Activated naive CD8-positive, alpha-beta T cell treated with anti-CD3 and anti-CD28 coated beads for 36 hours (primary cell): ENCODE measurements at regions not wholly inside any gene's neighbourhood (a gene's known extent, or its start where the extent isn't known, plus 50 kb on each side); places are given as distances from the start of the nearest gene placed in this dataset.

ENCODE experiments used
- DNase-seq: peaks from one replicate; pipeline ENCODE4 v3.0.0; 2021
- H3K27ac Mint-ChIP-seq: one replicate; pipeline ENCODE4 v1.8.0; 2022; ENCODE audit warnings: mild to moderate bottlenecking, moderate library complexity, mixed read lengths
- H3K27me3 Mint-ChIP-seq: one replicate; pipeline ENCODE4 v1.8.0; 2022; ENCODE audit warnings: mild to moderate bottlenecking, mixed read lengths
- H3K36me3 Mint-ChIP-seq: one replicate; pipeline ENCODE4 v1.8.0; 2021; ENCODE audit warnings: mild to moderate bottlenecking, mixed read lengths
- H3K4me1 Mint-ChIP-seq: one replicate; pipeline ENCODE4 v1.8.0; 2021; ENCODE audit warnings: mixed read lengths
- H3K4me3 Mint-ChIP-seq: one replicate; pipeline ENCODE4 v1.8.0; 2022; ENCODE audit warnings: mild to moderate bottlenecking, moderate library complexity, mixed read lengths
- H3K9me3 Mint-ChIP-seq: one replicate; pipeline ENCODE4 v1.8.0; 2022; ENCODE audit warnings: mixed read lengths

GRCh38 chr6:142676027-142676443 is 268.9 kb downstream of the HIVEP2 start:
- no peak overlapping the region for H3K27ac Mint-ChIP-seq
- H3K4me1 Mint-ChIP-seq = peaks cover 23% of the 10 kb centered on the region
- H3K36me3 Mint-ChIP-seq = no peaks in the 10 kb centered on the region
- H3K4me3 Mint-ChIP-seq = no peak overlapping the region
- peaks cover 3% of the 10 kb centered on the region for H3K9me3 Mint-ChIP-seq
- H3K27me3 Mint-ChIP-seq = no peaks in the 10 kb centered on the region
- DNase-seq = no peak

DNA sequence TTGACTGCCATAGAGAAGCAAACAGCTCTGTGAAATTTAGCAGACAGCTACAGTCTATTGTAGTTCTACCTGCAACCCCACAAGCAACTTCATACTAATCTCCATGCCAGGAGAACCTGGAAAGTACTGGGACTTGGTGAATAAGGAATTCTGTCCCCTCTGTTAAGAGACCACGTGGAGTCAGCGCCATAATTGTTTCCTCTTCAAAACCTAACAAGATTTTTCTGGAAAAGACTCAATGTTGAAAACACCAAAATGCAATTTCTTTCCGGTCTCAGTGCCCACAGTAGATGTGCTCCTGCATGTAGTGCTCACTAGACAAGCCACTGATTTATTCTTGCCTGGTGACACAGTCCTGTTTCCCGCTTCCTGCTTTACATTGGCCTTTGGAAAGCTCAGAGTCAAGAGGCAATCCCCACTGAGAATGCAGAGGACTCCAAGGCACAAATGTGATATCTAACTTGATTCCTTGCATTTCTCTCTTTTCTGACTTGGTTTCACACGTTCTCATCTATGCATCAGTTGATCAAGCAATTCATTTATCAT is 268.3 kb downstream of the HIVEP2 start:
- H3K36me3 Mint-ChIP-seq = no peaks in the 10 kb centered on the region
- DNase-seq = no peak
- H3K27me3 Mint-ChIP-seq = no peaks in the 10 kb centered on the region
- no peaks in the 10 kb centered on the region for H3K9me3 Mint-ChIP-seq
- no peak overlapping the region for H3K4me3 Mint-ChIP-seq
- H3K27ac Mint-ChIP-seq = no peak overlapping the region
- peaks cover 25% of the 10 kb centered on the region for H3K4me1 Mint-ChIP-seq

DNA sequence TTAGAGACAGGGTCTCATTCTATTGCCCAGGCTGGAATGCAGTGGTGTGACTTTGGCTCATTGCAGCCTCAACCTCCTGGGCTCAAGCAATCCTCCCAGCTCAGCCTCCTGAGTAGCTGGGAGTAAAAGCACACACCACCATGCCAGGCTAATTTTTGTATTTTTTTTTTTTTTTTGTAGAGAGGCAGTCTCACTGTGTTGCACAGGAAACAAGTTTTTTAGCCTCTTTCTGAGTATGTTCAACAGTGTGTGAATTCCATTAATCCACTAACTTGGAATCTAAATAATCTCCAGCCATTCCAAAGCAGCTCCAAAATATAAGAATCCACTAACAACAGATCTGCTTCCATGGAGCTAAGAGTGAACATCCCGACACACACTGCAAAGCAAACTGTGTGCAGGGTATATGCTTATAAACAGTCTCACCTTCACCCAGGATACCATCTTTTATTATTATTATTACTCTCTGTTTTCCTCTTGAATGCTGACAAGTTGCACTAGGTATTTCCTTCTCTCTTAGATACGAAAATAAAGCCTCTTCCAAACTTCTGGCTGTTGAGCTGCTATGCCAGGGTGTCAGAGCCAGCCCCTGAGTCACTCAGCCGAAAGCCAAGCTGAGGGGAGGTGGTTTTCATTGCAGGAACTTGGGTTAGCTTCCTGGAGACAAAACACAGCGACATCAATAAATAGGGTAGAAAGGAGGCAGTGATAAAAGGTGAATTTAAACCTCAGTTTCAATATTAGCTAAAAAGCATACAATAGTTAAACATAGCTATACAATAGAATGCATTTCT is 264.9 kb downstream of the HIVEP2 start:
- H3K4me3 Mint-ChIP-seq = no peak overlapping the region
- H3K36me3 Mint-ChIP-seq = peaks cover 2% of the 10 kb centered on the region
- no peaks in the 10 kb centered on the region for H3K27me3 Mint-ChIP-seq
- peaks cover 7% of the 10 kb centered on the region for H3K9me3 Mint-ChIP-seq
- no peak overlapping the region for H3K27ac Mint-ChIP-seq
- H3K4me1 Mint-ChIP-seq = peaks cover 31% of the 10 kb centered on the region
- DNase-seq = peak; percentile 53

GRCh38 chr6:142681099-142681498 is 263.9 kb downstream of the HIVEP2 start:
- H3K36me3 Mint-ChIP-seq = peaks cover 3% of the 10 kb centered on the region
- DNase-seq = no peak
- H3K4me3 Mint-ChIP-seq = no peak overlapping the region
- H3K27me3 Mint-ChIP-seq = no peaks in the 10 kb centered on the region
- no peak overlapping the region for H3K27ac Mint-ChIP-seq
- peaks cover 8% of the 10 kb centered on the region for H3K9me3 Mint-ChIP-seq
- peaks cover 41% of the 10 kb centered on the region for H3K4me1 Mint-ChIP-seq

DNA sequence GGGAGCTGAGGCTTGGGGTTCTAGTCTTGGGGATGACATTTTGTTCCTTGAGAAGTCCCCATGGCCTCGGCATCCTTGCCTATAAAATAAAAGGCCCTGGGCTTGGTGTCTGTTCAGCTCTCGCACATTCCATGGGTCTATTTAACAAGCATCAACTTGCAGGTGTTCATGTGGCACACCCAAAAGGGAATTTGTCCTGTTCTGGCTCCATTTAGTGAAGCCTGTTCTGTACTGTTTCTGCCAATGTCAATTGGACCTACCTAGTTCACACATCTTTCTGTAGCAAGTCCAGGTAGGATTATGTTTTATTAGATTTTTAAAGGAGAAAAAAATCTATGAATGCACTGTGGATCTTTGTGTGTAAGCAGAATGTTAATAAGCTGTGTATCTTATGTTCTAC is 262.0 kb downstream of the HIVEP2 start:
- Mint-ChIP-seq H3K27me3 (no peaks in the 10 kb centered on the region), H3K27ac (no peak overlapping the region), H3K36me3 (peaks cover 3% of the 10 kb centered on the region), H3K4me1 (peaks cover 50% of the 10 kb centered on the region), H3K9me3 (peaks cover 8% of the 10 kb centered on the region), H3K4me3 (no peak overlapping the region)
- no peak for DNase-seq

DNA sequence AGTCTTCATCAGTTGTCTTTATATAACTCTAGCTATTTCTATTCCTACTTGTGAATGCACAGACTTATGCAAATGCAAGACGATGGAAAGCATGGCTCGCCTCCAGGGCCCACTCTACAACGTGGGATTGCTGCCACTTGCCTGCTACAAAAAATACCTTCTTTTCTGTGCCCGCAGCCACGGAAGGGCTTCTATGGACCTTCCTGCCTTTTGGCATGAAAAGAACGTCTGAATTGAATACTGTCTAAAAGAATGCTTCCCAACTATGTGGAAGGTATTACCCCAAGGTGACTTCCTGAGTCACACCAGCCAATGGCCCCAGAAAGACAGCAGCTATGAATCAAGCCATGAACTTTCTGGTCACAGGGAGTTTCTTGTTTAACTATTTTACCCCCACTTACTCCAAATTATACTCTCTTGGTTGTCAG is 261.2 kb downstream of the HIVEP2 start:
- Mint-ChIP-seq H3K9me3 (peaks cover 8% of the 10 kb centered on the region), H3K27me3 (no peaks in the 10 kb centered on the region)
- DNase-seq = no peak

GRCh38 chr6:142684371-142684770 is 260.6 kb downstream of the HIVEP2 start:
- no peak overlapping the region for H3K27ac Mint-ChIP-seq
- no peaks in the 10 kb centered on the region for H3K27me3 Mint-ChIP-seq
- H3K36me3 Mint-ChIP-seq = peaks cover 3% of the 10 kb centered on the region
- DNase-seq = no peak
- H3K9me3 Mint-ChIP-seq = peaks cover 8% of the 10 kb centered on the region
- H3K4me3 Mint-ChIP-seq = no peak overlapping the region
- peaks cover 45% of the 10 kb centered on the region for H3K4me1 Mint-ChIP-seq

More for the DNA sequence above, 261.2 kb downstream of the HIVEP2 start:
- Mint-ChIP-seq H3K27ac (no peak overlapping the region), H3K4me3 (no peak overlapping the region), H3K36me3 (peaks cover 3% of the 10 kb centered on the region), H3K4me1 (peaks cover 49% of the 10 kb centered on the region)

- H3K4me3 Mint-ChIP-seq = no peak overlapping the region
- H3K27ac Mint-ChIP-seq = peak overlapping the region; percentile 57
- peaks cover 8% of the 10 kb centered on the region for H3K9me3 Mint-ChIP-seq
- peaks cover 29% of the 10 kb centered on the region for H3K4me1 Mint-ChIP-seq
- H3K36me3 Mint-ChIP-seq = peaks cover 3% of the 10 kb centered on the region
- H3K27me3 Mint-ChIP-seq = no peaks in the 10 kb centered on the region
- DNase-seq = peak; percentile 25
These were observed 259.0 kb downstream of the HIVEP2 start for GRCh38 chr6:142685852-142686506.

GRCh38 chr6:142686507-142686887 is 258.5 kb downstream of the HIVEP2 start:
- peaks cover 3% of the 10 kb centered on the region for H3K36me3 Mint-ChIP-seq
- peak overlapping the region; percentile 57 for H3K27ac Mint-ChIP-seq
- no peaks in the 10 kb centered on the region for H3K27me3 Mint-ChIP-seq
- DNase-seq = no peak
- H3K4me1 Mint-ChIP-seq = peaks cover 27% of the 10 kb centered on the region
- peaks cover 8% of the 10 kb centered on the region for H3K9me3 Mint-ChIP-seq
- no peak overlapping the region for H3K4me3 Mint-ChIP-seq

DNA sequence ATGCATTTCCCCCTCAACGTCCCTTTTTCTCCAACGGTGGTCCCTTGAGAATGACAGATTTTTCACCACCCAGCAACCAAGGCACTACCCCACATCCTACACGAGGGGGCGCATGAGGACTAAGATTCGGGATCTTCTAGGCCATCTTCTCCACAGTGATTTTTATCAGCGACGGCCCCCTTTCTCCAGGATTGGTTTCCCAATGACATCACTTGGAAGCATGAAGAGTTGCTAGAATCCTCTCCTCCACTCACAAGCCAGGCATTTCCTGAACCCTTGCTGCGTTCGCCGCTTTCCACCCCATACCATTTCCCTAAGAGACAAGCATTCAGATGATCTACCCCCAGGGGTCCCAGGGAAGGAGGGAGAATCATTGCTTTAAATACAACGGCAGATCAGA is 252.0 kb downstream of the HIVEP2 start:
- no peaks in the 10 kb centered on the region for H3K9me3 Mint-ChIP-seq
- H3K27ac Mint-ChIP-seq = peak overlapping the region; percentile 42
- DNase-seq = peak; percentile 51
- H3K4me3 Mint-ChIP-seq = no peak overlapping the region
- H3K4me1 Mint-ChIP-seq = peaks cover 19% of the 10 kb centered on the region
- no peaks in the 10 kb centered on the region for H3K27me3 Mint-ChIP-seq
- H3K36me3 Mint-ChIP-seq = no peaks in the 10 kb centered on the region

- Mint-ChIP-seq H3K27me3 (no peaks in the 10 kb centered on the region), H3K27ac (peak overlapping the region; percentile 42), H3K36me3 (no peaks in the 10 kb centered on the region), H3K4me1 (peaks cover 20% of the 10 kb centered on the region), H3K9me3 (no peaks in the 10 kb centered on the region), H3K4me3 (no peak overlapping the region)
- no peak for DNase-seq
These were observed 251.5 kb downstream of the HIVEP2 start for GRCh38 chr6:142693441-142693840.

- peaks cover 22% of the 10 kb centered on the region for H3K4me1 Mint-ChIP-seq
- DNase-seq = no peak
- no peaks in the 10 kb centered on the region for H3K36me3 Mint-ChIP-seq
- no peaks in the 10 kb centered on the region for H3K27me3 Mint-ChIP-seq
- H3K4me3 Mint-ChIP-seq = no peak overlapping the region
- H3K27ac Mint-ChIP-seq = no peak overlapping the region
- H3K9me3 Mint-ChIP-seq = no peaks in the 10 kb centered on the region
These were observed 250.9 kb downstream of the HIVEP2 start for GRCh38 chr6:142694054-142694453.

DNA sequence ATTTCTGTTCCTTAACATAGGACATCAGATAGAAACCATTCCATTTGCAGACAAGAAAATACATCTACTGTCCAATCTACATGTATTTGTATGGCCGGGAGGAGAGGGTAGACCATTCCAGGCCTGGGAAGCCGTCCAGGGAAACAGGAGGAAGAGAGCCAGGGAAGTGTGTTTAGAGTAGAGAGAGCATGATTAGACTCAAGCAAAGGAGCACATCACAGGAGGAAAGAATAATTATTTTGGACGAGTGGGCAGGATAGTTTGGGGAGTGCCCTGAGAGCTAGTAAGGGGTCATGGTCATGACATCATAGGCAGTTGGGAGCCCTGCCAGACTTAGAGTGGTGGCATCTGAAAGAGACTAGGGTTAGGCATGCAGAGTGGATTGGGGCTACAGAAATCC is 250.0 kb downstream of the HIVEP2 start:
- Mint-ChIP-seq H3K36me3 (no peaks in the 10 kb centered on the region), H3K4me1 (peaks cover 25% of the 10 kb centered on the region), H3K9me3 (no peaks in the 10 kb centered on the region), H3K27me3 (no peaks in the 10 kb centered on the region), H3K27ac (no peak overlapping the region), H3K4me3 (no peak overlapping the region)
- DNase-seq = no peak

GRCh38 chr6:142696123-142697000 is 248.6 kb downstream of the HIVEP2 start:
- no peak for DNase-seq
- H3K4me1 Mint-ChIP-seq = peaks cover 25% of the 10 kb centered on the region
- no peak overlapping the region for H3K27ac Mint-ChIP-seq
- H3K36me3 Mint-ChIP-seq = no peaks in the 10 kb centered on the region
- H3K27me3 Mint-ChIP-seq = no peaks in the 10 kb centered on the region
- H3K9me3 Mint-ChIP-seq = no peaks in the 10 kb centered on the region
- no peak overlapping the region for H3K4me3 Mint-ChIP-seq

- H3K27me3 Mint-ChIP-seq = no peaks in the 10 kb centered on the region
- peaks cover 25% of the 10 kb centered on the region for H3K4me1 Mint-ChIP-seq
- no peaks in the 10 kb centered on the region for H3K36me3 Mint-ChIP-seq
- no peak for DNase-seq
- H3K4me3 Mint-ChIP-seq = no peak overlapping the region
- H3K9me3 Mint-ChIP-seq = no peaks in the 10 kb centered on the region
- no peak overlapping the region for H3K27ac Mint-ChIP-seq
These were observed 248.0 kb downstream of the HIVEP2 start for GRCh38 chr6:142697001-142697335.
